ENCODE measurements at regions not wholly inside any gene's neighbourhood (a gene's known extent, or its start where the extent isn't known, plus 50 kb on each side); places are given as distances from the start of the nearest gene placed in this dataset.
A peak's percentile ranks its signal among the peaks of the same experiment; 100 is the strongest.
"Not testable (repeated sequence)": the region's sequence is repeated elsewhere in the genome, so short reads cannot be mapped to it uniquely, and the experiment has no call there.

DNA sequence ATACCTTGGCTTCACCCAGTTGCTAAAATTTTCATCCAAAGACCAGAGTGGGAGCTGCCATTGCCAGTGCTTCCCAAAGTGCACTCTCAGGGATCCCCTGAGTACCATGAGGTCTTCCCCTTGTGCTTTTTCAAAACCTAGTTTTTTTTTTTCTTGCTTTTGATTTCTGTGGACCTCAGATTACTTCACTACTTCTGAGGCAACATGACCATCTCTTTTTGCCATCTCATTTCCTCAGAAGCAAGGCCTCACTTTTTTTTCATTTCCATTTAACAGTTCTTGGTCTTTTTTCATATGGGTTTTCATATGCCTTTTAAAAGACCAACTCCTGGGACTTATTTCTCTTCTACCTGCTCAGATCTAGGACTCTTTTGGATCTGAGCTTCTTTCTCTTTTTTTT lies 64.1 kb upstream of the MMS22L start:
- FAIRE-seq, result no peak

GRCh38 chr6:97361286-97361685 lies 78.3 kb upstream of the MMS22L start:
- no peak for FAIRE-seq

DNA sequence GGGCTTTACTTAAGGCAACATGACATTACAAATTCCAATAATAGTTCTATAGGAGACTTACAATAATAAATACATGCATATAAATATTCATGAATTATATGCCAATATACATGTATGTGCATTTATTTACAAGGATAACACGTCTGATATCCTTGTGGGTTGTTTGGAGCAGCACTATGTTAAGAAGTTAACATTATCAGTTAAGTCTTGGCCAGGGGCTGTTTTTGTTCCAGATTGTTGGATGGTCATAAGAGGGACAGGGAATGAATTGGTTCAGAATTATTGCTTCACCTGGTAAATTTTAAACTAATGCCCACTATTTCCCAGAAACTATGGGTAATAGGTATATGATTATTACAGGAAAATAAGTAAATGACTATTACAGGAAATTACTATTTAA lies 81.3 kb upstream of the MMS22L start:
- FAIRE-seq, result no peak

DNA sequence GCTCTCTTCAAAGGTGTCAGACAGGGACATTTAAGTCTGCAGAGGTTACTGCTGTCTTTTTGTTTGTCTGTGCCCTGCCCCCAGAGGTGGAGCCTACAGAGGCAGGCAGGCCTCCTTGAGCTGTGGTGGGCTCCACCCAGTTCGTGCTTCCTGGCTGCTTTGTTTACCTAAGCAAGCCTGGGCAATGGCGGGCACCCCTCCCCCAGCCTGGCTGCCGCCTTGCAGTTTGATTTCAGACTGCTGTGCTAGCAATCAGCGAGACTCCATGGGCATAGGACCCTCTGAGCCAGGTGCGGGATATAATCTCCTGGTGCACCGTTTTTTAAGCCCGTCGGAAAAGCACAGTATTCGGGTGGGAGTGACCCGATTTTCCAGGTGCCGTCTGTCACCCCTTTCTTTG lies 99.1 kb upstream of the MMS22L start:
- not testable (repeated sequence) for FAIRE-seq

- FAIRE-seq, result no peak
Measured at GRCh38 chr6:97392735-97393134, 109.7 kb upstream of the MMS22L start.

DNA sequence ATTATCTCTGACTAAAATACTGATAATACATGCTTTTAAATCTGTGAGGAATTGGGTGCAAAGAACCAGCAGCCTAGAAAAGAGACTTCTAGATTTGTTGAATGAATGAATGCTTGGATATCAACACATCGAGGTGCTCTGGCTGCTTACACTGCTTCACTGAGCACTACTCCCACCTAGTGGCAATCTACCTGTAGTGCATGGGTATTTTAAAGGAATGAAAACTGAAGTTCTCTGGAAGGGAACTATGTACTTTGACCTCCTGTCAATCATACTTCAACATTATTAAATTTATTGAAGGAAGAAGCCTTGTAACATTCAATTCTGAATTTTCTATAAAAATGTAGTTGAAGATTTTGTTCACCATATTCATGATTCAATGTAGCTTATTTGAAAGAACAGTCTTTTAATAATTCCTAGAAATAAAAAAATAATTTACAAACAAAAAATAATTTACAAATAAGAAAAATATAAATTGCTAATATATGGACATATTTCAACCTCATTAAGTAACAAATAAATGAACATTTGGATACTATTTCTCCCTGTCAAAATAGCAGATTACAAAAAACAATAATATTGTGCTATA lies 111.2 kb upstream of the MMS22L start:
- FAIRE-seq, result peak; percentile 97

GRCh38 chr6:97396880-97397279 lies 113.9 kb upstream of the MMS22L start:
- FAIRE-seq, result no peak

DNA sequence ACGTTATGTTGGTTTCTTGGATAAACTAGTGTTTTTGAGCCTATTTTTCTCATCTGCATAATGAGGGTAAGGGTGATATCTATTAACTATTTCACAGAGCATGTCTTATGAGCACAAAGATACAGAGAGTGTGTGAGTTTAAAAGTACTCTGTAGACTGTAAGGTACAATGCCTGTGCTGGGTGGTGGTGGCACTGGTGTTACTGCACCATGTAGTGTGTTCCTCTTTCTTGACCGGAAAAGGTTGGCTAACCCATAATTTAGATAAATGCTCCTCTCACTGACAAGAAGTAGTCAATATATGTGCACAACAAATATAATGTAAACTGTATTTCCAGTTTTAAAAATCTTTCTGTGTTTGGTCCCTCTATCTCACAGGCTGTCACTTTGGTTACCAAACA lies 116.2 kb upstream of the MMS22L start:
- FAIRE-seq, result no peak

DNA sequence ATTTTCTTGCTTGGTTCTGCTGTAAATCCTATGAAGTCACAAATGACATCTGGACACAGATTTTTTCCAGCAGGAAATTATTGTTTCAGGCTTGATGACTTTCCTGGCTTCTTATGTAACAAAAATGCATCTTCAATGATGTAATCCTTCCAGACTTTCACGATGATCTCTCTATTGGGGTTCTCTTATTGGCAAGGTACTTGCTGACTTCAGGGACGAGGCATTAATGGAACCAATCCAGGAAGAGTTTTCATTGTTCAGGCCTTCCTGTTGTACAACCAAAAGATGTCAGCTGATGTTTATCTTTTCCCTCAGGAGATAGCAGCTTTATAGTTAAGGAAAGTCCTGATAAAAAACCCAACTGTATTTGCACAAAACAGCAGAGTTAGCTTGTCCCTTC lies 118.5 kb upstream of the MMS22L start:
- FAIRE-seq, result no peak

- FAIRE-seq, result no peak
Measured at GRCh38 chr6:97405818-97406409, 122.9 kb upstream of the MMS22L start.

- no peak for FAIRE-seq
Measured at GRCh38 chr6:97406633-97407032, 123.6 kb upstream of the MMS22L start.

GRCh38 chr6:97411610-97412009 lies 128.6 kb upstream of the MMS22L start:
- no peak for FAIRE-seq

DNA sequence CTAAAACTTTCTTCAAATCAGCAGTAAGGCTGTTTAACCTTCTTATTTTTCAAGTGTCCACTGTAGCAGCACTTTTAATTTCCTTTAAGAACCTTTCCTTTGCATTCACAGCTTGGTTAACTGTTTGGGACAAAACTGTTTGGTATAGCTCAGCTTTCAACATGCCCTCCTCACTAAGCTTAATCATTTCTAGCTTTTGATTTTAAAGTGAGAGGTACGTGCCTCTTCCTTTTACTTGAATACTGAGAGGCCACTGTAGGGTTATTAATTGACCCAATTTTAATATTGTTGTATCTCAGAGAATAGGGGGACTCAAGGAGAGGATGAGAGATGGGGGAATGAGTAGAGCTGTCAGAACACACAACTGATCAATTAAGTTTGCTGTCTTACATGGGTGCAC lies 129.5 kb upstream of the MMS22L start:
- no peak for FAIRE-seq

GRCh38 chr6:97422171-97422570 lies 139.2 kb upstream of the MMS22L start:
- no peak for FAIRE-seq

- FAIRE-seq, result no peak
Measured at GRCh38 chr6:97423190-97423589, 140.2 kb upstream of the MMS22L start.

- no peak for FAIRE-seq
Measured at GRCh38 chr6:97427648-97428047, 144.6 kb upstream of the MMS22L start.

GRCh38 chr6:97437087-97437486 lies 154.1 kb upstream of the MMS22L start:
- peak; percentile 9 for FAIRE-seq

DNA sequence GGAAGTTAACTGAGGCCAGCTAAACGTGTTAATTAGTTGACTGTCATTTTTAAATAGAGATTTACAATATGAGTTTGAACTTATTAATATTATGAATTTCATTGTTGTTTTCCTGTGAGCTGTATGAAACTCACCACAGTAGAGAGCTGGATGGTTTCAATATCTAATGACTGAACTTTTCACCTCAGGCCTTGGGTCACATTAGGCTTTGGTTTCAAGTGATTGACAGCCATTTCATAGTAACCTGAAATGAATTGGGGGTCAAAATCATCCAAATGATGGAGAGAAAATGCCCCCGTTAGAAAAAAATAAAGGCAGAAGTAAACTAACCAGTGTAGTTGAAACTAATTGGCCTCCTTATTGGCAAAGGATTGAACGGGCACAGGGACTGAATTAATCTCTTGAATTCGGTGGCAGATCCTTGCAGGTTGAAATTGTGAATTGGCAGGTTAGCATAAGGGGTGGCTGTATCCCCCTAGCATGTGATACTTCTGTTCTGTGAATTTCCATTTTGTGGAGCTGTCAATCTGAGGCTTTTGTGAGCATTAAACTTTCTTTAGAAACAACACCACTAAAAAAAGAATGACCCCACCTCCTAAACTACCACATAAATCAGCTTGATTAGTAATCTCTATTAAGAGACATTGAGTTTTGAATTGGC lies 155.1 kb upstream of the MMS22L start:
- no peak for FAIRE-seq

DNA sequence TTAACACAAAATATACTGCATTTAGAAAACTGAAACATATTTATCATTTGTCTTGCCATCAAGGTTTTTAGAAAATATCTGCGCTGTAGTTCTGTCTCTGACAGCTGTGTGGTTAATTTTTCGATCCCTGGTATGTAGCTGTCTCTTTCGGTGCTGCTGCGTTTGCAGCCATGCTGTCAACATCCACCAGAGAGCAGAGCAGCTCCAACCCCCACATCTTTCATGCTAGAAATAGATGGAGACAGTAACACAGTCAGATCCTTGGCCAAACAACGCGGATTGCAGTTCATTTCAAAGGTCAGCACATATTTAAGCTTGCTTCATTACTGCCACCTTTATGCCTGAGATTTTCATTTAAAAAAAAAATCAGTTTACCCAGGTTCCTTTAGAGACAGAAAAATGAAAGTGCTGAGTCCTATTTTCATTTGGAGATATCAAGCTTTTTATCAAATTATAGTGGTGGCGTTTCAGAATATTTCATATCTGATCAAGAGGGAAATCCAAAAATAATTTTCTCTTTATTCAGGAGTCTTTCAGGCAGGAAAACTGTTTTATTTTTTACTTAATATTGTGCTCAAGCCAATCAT lies 157.7 kb upstream of the MMS22L start:
- FAIRE-seq, result no peak

DNA sequence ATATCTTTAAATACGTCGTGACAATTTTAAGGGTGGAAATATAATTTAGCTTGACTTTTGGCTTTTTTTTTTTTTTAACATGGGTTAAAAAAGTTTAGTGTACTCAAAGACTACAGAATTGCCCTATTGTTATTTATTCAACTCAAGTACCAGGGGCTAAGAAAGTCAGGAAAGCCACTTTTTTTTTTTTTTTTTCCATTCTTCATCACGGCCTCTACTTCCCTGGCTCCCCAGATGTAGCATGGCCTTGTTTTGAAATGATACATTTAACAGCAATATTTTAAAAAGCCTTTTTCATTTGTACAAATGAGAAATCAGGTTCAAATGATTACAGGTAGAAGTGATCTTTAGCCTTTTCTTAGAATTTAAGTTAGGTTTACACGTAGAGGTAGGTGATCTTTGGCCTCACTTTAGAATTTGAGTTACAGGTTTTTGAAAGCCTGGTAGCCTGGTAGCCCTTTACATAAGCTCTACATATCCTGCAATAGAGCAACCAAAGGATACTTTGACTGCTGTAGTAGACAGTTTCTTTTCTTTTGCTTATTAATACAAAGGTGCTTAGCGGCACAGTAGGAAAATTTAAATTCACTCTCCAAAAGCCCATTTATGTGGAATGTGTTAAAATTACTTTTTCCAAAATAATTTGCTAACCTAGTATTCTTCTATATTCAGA lies 160.5 kb upstream of the MMS22L start:
- no peak for FAIRE-seq

- FAIRE-seq, result no peak
Measured at GRCh38 chr6:97445407-97445806, 162.4 kb upstream of the MMS22L start.

DNA sequence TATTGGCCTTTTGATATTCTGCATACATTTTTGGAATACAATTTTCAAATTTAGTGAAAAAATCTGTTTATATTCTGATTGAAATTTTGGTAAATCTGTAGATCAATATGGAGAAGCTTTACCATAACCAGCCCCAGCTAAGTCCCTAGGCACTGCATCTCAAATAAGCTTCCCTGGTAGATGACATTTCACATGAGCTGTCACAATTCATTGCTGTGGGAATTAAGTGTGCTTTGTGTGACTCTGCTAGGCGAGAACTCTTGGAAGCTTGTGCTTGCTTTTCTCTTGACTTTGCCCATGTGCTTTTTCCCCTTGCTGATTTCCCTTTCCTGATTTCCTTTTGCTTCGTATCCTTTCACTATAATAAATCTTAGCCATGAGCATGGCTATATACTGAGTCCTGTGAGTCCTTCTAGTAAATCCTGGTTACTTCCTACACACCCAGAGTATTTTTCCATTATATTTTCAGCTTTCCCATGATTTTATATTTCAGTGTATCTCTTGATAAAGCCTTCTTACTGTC lies 166.5 kb upstream of the MMS22L start:
- FAIRE-seq, result no peak

DNA sequence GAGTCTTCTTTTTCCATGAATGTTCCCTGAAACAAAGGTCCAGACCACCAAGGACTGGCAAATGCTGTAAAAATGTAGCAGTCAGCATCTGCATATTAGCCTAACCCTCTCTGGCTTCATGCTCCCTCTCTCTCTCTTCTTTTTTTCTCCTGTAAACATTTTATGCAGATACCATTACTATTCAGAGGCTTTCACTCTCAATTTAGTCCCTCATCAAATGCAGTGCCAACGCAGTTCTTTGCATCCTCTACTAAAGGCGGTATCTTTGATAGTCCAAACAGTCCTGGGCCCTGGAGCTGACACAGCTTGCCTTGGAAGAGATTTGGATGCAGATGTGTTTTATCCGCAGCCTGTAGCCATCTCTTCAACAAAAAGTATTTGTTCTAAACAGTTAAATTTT lies 167.1 kb upstream of the MMS22L start:
- FAIRE-seq, result no peak

DNA sequence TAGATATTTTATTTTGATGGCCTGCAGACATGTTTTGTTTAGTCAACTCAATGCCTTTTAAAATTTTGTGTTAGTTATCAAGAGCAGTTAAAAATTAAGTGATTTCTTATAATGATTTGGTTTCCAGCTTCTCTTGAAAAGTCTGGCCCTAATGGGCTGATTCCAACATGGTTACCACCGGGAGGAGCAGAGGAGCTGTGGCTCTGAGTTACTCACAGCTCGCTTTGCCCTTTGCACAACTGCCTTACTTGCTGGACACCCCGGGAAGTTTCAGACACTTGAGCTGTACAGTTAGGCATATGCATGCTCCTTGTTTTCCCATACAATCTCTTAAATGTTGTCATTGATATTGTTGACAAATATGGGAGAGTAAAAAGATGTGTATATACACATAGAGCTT lies 173.1 kb upstream of the MMS22L start:
- FAIRE-seq, result no peak

Data from islet of Langerhans (tissue), 1 donor.